ENCODE measurements at regions not wholly inside any gene's neighbourhood (a gene's known extent, or its start where the extent isn't known, plus 50 kb on each side); places are given as distances from the start of the nearest gene placed in this dataset.
A peak's percentile ranks its signal among the peaks of the same experiment; 100 is the strongest.
"Not testable (repeated sequence)": the region's sequence is repeated elsewhere in the genome, so short reads cannot be mapped to it uniquely, and the experiment has no call there.

- no peak for DNase-seq (ENCODE audit: low read depth, low spot score)
- in situ Hi-C loops (cut with HindIII; ENCODE audit: low pct_unique_long_range_greater_than_20kb, low sequenced_read_pairs), result no loop called here
These were observed 110.2 kb downstream of the APIP start for GRCh38 chr11:34805937-34806336.

- in situ Hi-C loops (cut with HindIII; ENCODE audit: low pct_unique_long_range_greater_than_20kb, low sequenced_read_pairs), result no loop called here
- no peak for DNase-seq (ENCODE audit: low read depth, low spot score)
These were observed 116.3 kb downstream of the APIP start for GRCh38 chr11:34799848-34800247.

GRCh38 chr11:34798985-34799384, 117.2 kb downstream of the APIP start:
- in situ Hi-C loops (cut with HindIII; ENCODE audit: low pct_unique_long_range_greater_than_20kb, low sequenced_read_pairs), result no loop called here
- no peak for DNase-seq (ENCODE audit: low read depth, low spot score)

- DNase-seq (ENCODE audit: low read depth, low spot score); in situ Hi-C loops (cut with HindIII; ENCODE audit: low pct_unique_long_range_greater_than_20kb, low sequenced_read_pairs): not testable (repeated sequence)
These were observed 118.7 kb downstream of the APIP start for GRCh38 chr11:34797497-34797896.

- in situ Hi-C loops (cut with HindIII; ENCODE audit: low pct_unique_long_range_greater_than_20kb, low sequenced_read_pairs), result no loop called here
- no peak for DNase-seq (ENCODE audit: low read depth, low spot score)
These were observed 120.5 kb downstream of the APIP start for GRCh38 chr11:34795641-34796040.

- DNase-seq (ENCODE audit: low read depth, low spot score), result no peak
- in situ Hi-C loops (cut with HindIII; ENCODE audit: low pct_unique_long_range_greater_than_20kb, low sequenced_read_pairs), result no loop called here
These were observed 121.5 kb downstream of the APIP start for GRCh38 chr11:34794696-34795095.

GRCh38 chr11:34793666-34794065, 122.5 kb downstream of the APIP start:
- in situ Hi-C loops (cut with HindIII; ENCODE audit: low pct_unique_long_range_greater_than_20kb, low sequenced_read_pairs), result no loop called here
- no peak for DNase-seq (ENCODE audit: low read depth, low spot score)

GRCh38 chr11:34792814-34793258, 123.3 kb downstream of the APIP start:
- in situ Hi-C loops (cut with HindIII; ENCODE audit: low pct_unique_long_range_greater_than_20kb, low sequenced_read_pairs), result no loop called here
- DNase-seq (ENCODE audit: low read depth, low spot score), result peak; percentile 95

GRCh38 chr11:34791780-34792542, 124.2 kb downstream of the APIP start:
- in situ Hi-C loops (cut with HindIII; ENCODE audit: low pct_unique_long_range_greater_than_20kb, low sequenced_read_pairs), result no loop called here
- DNase-seq (ENCODE audit: low read depth, low spot score), result peak; percentile 43

- DNase-seq (ENCODE audit: low read depth, low spot score), result peak; percentile 72
- in situ Hi-C loops (cut with HindIII; ENCODE audit: low pct_unique_long_range_greater_than_20kb, low sequenced_read_pairs), result no loop called here
These were observed 125.6 kb downstream of the APIP start for GRCh38 chr11:34790620-34791019.

- in situ Hi-C loops (cut with HindIII; ENCODE audit: low pct_unique_long_range_greater_than_20kb, low sequenced_read_pairs), result no loop called here
- no peak for DNase-seq (ENCODE audit: low read depth, low spot score)
These were observed 126.9 kb downstream of the APIP start for GRCh38 chr11:34789196-34789834.

- in situ Hi-C loops (cut with HindIII; ENCODE audit: low pct_unique_long_range_greater_than_20kb, low sequenced_read_pairs), result no loop called here
These were observed 127.5 kb downstream of the APIP start for GRCh38 chr11:34788642-34789041.

GRCh38 chr11:34787895-34788294, 128.3 kb downstream of the APIP start:
- DNase-seq (ENCODE audit: low read depth, low spot score), result no peak
- in situ Hi-C loops (cut with HindIII; ENCODE audit: low pct_unique_long_range_greater_than_20kb, low sequenced_read_pairs), result no loop called here

More at GRCh38 chr11:34788642-34789041, 127.5 kb downstream of the APIP start:
- no peak for DNase-seq (ENCODE audit: low read depth, low spot score)

- in situ Hi-C loops (cut with HindIII; ENCODE audit: low pct_unique_long_range_greater_than_20kb, low sequenced_read_pairs), result no loop called here
- DNase-seq (ENCODE audit: low read depth, low spot score), result no peak
These were observed 128.8 kb downstream of the APIP start for GRCh38 chr11:34787348-34787747.

GRCh38 chr11:34784318-34784841, 131.8 kb downstream of the APIP start:
- in situ Hi-C loops (cut with HindIII; ENCODE audit: low pct_unique_long_range_greater_than_20kb, low sequenced_read_pairs), result no loop called here

GRCh38 chr11:34783816-34784317, 132.3 kb downstream of the APIP start:
- in situ Hi-C loops (cut with HindIII; ENCODE audit: low pct_unique_long_range_greater_than_20kb, low sequenced_read_pairs), result no loop called here
- no peak for DNase-seq (ENCODE audit: low read depth, low spot score)

More at GRCh38 chr11:34784318-34784841, 131.8 kb downstream of the APIP start:
- DNase-seq (ENCODE audit: low read depth, low spot score), result no peak

GRCh38 chr11:34781826-34782225, 134.4 kb downstream of the APIP start:
- DNase-seq (ENCODE audit: low read depth, low spot score); in situ Hi-C loops (cut with HindIII; ENCODE audit: low pct_unique_long_range_greater_than_20kb, low sequenced_read_pairs): not testable (repeated sequence)

GRCh38 chr11:34775417-34775888, 140.7 kb downstream of the APIP start:
- in situ Hi-C loops (cut with HindIII; ENCODE audit: low pct_unique_long_range_greater_than_20kb, low sequenced_read_pairs), result no loop called here
- DNase-seq (ENCODE audit: low read depth, low spot score), result peak; percentile 36
